ENCODE measurements at regions not wholly inside any gene's neighbourhood (a gene's known extent, or its start where the extent isn't known, plus 50 kb on each side); places are given as distances from the start of the nearest gene placed in this dataset.

DNA sequence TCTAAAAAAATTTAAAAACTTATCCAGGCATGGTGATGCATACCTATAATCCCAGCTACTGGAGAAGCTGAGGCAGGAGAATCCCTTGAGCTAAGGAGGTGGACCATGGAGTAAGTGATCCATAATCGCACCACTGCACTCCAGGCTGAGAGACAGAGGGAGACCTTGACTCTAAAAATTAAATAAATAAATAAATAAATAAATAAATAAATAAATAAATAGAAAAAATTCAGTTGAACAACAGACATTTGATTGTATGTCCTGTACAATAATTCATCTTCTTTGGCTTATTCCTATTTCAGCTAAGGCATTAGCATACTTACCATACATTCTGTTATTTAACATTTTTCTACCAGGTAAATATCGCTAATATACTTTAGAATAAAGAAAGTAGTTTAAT is 726.1 kb upstream of the GALNTL6 start:
- Histone ChIP-seq H3K9me2 (ENCODE audit: insufficient read depth, low read length) (no peaks in the 10 kb centered on the region), H3K9me3 (ENCODE audit: low read length) (no peaks in the 10 kb centered on the region), H3K27ac (ENCODE audit: low read length) (no peak overlapping the region), H3K36me3 (ENCODE audit: insufficient read depth, low read length) (no peaks in the 10 kb centered on the region), H4K20me1 (ENCODE audit: insufficient read depth) (no peaks in the 10 kb centered on the region), H3K9ac (ENCODE audit: low read length) (no peak overlapping the region), H3K4me3 (ENCODE audit: low read length) (no peak overlapping the region), H3K4me2 (ENCODE audit: low read length) (no peak overlapping the region), H3K79me2 (replicated peaks; ENCODE audit: insufficient read depth, low read length) (no peaks in the 10 kb centered on the region), H3K27me3 (ENCODE audit: insufficient read depth, low read depth, low read length) (no peaks in the 10 kb centered on the region), H3F3A (ENCODE audit: insufficient read depth, low read length, poor library complexity, severe bottlenecking) (no peaks in the 10 kb centered on the region), H2AFZ (ENCODE audit: low read depth, low read length) (no peak overlapping the region)
- TF ChIP-seq POLR2AphosphoS5 (IDR thresholded peaks at IDR 0.05): no peak
- no peak for TF ChIP-seq SMC3 (conservative IDR thresholded peaks at IDR 0.05; ENCODE audit: poor library complexity)
- TF ChIP-seq TAF1 (IDR thresholded peaks at IDR 0.05; ENCODE audit: low read depth): no peak
- no peak for TF ChIP-seq EP300 (conservative IDR thresholded peaks at IDR 0.05; ENCODE audit: poor library complexity, severe bottlenecking)
- TF ChIP-seq, protein P1, sequence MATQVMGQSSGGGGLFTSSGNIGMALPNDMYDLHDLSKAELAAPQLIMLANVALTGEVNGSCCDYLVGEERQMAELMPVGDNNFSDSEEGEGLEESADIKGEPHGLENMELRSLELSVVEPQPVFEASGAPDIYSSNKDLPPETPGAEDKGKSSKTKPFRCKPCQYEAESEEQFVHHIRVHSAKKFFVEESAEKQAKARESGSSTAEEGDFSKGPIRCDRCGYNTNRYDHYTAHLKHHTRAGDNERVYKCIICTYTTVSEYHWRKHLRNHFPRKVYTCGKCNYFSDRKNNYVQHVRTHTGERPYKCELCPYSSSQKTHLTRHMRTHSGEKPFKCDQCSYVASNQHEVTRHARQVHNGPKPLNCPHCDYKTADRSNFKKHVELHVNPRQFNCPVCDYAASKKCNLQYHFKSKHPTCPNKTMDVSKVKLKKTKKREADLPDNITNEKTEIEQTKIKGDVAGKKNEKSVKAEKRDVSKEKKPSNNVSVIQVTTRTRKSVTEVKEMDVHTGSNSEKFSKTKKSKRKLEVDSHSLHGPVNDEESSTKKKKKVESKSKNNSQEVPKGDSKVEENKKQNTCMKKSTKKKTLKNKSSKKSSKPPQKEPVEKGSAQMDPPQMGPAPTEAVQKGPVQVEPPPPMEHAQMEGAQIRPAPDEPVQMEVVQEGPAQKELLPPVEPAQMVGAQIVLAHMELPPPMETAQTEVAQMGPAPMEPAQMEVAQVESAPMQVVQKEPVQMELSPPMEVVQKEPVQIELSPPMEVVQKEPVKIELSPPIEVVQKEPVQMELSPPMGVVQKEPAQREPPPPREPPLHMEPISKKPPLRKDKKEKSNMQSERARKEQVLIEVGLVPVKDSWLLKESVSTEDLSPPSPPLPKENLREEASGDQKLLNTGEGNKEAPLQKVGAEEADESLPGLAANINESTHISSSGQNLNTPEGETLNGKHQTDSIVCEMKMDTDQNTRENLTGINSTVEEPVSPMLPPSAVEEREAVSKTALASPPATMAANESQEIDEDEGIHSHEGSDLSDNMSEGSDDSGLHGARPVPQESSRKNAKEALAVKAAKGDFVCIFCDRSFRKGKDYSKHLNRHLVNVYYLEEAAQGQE (IDR thresholded peaks at IDR 0.05; ENCODE audit: borderline replicate concordance): no peak
- TF ChIP-seq, protein P2, sequence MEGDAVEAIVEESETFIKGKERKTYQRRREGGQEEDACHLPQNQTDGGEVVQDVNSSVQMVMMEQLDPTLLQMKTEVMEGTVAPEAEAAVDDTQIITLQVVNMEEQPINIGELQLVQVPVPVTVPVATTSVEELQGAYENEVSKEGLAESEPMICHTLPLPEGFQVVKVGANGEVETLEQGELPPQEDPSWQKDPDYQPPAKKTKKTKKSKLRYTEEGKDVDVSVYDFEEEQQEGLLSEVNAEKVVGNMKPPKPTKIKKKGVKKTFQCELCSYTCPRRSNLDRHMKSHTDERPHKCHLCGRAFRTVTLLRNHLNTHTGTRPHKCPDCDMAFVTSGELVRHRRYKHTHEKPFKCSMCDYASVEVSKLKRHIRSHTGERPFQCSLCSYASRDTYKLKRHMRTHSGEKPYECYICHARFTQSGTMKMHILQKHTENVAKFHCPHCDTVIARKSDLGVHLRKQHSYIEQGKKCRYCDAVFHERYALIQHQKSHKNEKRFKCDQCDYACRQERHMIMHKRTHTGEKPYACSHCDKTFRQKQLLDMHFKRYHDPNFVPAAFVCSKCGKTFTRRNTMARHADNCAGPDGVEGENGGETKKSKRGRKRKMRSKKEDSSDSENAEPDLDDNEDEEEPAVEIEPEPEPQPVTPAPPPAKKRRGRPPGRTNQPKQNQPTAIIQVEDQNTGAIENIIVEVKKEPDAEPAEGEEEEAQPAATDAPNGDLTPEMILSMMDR (IDR thresholded peaks at IDR 0.05; ENCODE audit: poor library complexity, severe bottlenecking): no peak
- TF ChIP-seq EZH2 (IDR thresholded peaks at IDR 0.05; ENCODE audit: borderline replicate concordance, insufficient read depth, low read length, poor library complexity, severe bottlenecking): no peak
- TF ChIP-seq RAD21 (conservative IDR thresholded peaks at IDR 0.05): no peak

DNA sequence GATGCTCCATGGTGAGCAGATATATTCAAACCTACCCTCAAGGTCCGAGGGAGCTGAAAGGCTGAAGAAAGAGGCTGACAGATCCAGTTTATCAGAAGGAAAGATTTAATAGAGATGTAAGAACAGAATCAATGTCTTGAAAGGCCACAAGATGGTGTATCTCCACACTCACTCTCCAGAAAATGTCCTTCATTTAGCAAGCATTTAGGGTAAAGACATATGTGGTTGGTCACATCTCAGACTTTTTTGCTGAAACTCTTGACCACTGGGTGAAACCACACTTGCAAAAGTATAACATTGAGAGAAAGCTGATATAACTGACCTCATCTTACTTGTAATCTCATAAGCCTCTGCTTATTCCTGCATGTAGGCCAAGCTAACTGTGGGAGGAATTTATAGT is 745.8 kb upstream of the GALNTL6 start:
- Histone ChIP-seq H3K9me2 (ENCODE audit: insufficient read depth, low read length) (no peaks in the 10 kb centered on the region), H3K9me3 (ENCODE audit: low read length) (no peaks in the 10 kb centered on the region), H3K9ac (ENCODE audit: low read length) (no peak overlapping the region), H3K36me3 (ENCODE audit: insufficient read depth, low read length) (no peaks in the 10 kb centered on the region), H3K27me3 (ENCODE audit: insufficient read depth, low read depth, low read length) (no peaks in the 10 kb centered on the region), H3K4me3 (ENCODE audit: low read length) (no peak overlapping the region), H3K4me2 (ENCODE audit: low read length) (no peak overlapping the region), H3F3A (ENCODE audit: insufficient read depth, low read length, poor library complexity, severe bottlenecking) (no peaks in the 10 kb centered on the region), H3K27ac (ENCODE audit: low read length) (no peak overlapping the region), H4K20me1 (ENCODE audit: insufficient read depth) (no peaks in the 10 kb centered on the region), H3K79me2 (replicated peaks; ENCODE audit: insufficient read depth, low read length) (no peaks in the 10 kb centered on the region), H2AFZ (ENCODE audit: low read depth, low read length) (no peak overlapping the region)
- TF ChIP-seq EP300 (conservative IDR thresholded peaks at IDR 0.05; ENCODE audit: poor library complexity, severe bottlenecking): no peak
- TF ChIP-seq, protein P2 (IDR thresholded peaks at IDR 0.05; ENCODE audit: poor library complexity, severe bottlenecking): peak; percentile 15
